ENCODE measurements at regions not wholly inside any gene's neighbourhood (a gene's known extent, or its start where the extent isn't known, plus 50 kb on each side); places are given as distances from the start of the nearest gene placed in this dataset.

DNA sequence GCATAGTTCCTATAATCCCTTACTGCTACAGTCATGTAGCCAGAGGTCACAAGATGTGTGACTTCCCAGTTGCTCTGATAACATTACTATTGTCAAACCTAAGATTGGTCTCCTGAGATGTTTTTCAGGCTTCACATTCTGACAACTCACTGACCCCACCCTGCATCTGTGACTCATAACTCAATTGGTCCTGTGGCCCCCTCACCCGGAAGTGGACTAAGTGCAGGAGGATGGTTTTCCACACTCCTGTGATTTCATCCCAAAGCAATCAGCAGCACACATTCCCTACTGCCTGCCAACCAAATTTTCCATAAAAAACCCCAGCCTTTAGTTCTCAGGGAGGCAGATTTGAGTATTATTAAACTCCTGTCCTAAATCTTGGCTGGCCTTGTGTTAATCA, 564.9 kb upstream of the ZNF385D start:
- TF ChIP-seq POLR2A (IDR thresholded peaks at IDR 0.05): no peak
- TF ChIP-seq, protein P1, sequence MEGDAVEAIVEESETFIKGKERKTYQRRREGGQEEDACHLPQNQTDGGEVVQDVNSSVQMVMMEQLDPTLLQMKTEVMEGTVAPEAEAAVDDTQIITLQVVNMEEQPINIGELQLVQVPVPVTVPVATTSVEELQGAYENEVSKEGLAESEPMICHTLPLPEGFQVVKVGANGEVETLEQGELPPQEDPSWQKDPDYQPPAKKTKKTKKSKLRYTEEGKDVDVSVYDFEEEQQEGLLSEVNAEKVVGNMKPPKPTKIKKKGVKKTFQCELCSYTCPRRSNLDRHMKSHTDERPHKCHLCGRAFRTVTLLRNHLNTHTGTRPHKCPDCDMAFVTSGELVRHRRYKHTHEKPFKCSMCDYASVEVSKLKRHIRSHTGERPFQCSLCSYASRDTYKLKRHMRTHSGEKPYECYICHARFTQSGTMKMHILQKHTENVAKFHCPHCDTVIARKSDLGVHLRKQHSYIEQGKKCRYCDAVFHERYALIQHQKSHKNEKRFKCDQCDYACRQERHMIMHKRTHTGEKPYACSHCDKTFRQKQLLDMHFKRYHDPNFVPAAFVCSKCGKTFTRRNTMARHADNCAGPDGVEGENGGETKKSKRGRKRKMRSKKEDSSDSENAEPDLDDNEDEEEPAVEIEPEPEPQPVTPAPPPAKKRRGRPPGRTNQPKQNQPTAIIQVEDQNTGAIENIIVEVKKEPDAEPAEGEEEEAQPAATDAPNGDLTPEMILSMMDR (IDR thresholded peaks at IDR 0.05): no peak
- TF ChIP-seq POLR2AphosphoS5 (IDR thresholded peaks at IDR 0.05): no peak
